GM12878 (cell line): ENCODE measurements at regions not wholly inside any gene's neighbourhood (a gene's known extent, or its start where the extent isn't known, plus 50 kb on each side); places are given as distances from the start of the nearest gene placed in this dataset.

ENCODE experiments used
- POLR2A ChIP-seq: IDR thresholded peaks from 2 replicates; pipeline ENCODE4 v1.6.1; 2011; ENCODE audit warnings: low read depth, mild to moderate bottlenecking, low read length
- SPI1 ChIP-seq: IDR thresholded peaks from 2 replicates; pipeline ENCODE4 v1.6.1; 2011; ENCODE audit warnings: low read depth, mild to moderate bottlenecking, low read length, moderate library complexity, borderline replicate concordance; ENCODE audit not compliant: insufficient read depth

- TF ChIP-seq SPI1 = no peak
- no peak for TF ChIP-seq POLR2A
These were observed 848.6 kb upstream of the RBFOX1 start for GRCh38 chr16:6484081-6484480.
